Gastroesophageal sphincter (tissue), 3 donors: ENCODE measurements at regions not wholly inside any gene's neighbourhood (a gene's known extent, or its start where the extent isn't known, plus 50 kb on each side); places are given as distances from the start of the nearest gene placed in this dataset.

ENCODE experiments used
- CTCF ChIP-seq, 4 experiments: fragments of 200-600 bp in 2 of 4; fragments of 450-650 bp in 2 of 4; sonication (generic) in 1 of 4; IDR thresholded peaks; one replicate each; pipeline ENCODE4 v1.5.1; 2017 to 2019; ENCODE audit warnings: antibody characterized with exemption in 4 of 4, mild to moderate bottlenecking in 2 of 4, moderate library complexity in 2 of 4
- POLR2A ChIP-seq, 2 donors: fragments of 450-650 bp; IDR thresholded peaks; one replicate each; pipeline ENCODE4 v1.6.1; 2017; ENCODE audit warnings: antibody characterized with exemption in 2 of 2, mild to moderate bottlenecking in 2 of 2, moderate library complexity in 1 of 2

- TF ChIP-seq CTCF (IDR thresholded peaks at IDR 0.05) (no peak), POLR2A (IDR thresholded peaks at IDR 0.05) (no peak)
Observed at GRCh38 chr2:13135369-13135768, 418.6 kb downstream of the TRIB2 start.
